ENCODE measurements at regions not wholly inside any gene's neighbourhood (a gene's known extent, or its start where the extent isn't known, plus 50 kb on each side); places are given as distances from the start of the nearest gene placed in this dataset.

GRCh38 chr3:84744130-84744529, 214.7 kb upstream of the CADM2 start:
- Histone ChIP-seq H3K9me3 (no peaks in the 10 kb centered on the region), H4K20me1 (ENCODE audit: insufficient read depth) (no peaks in the 10 kb centered on the region), H3F3A (replicated peaks; ENCODE audit: insufficient read depth) (no peaks in the 10 kb centered on the region), H3K4me3 (ENCODE audit: low read depth in 2 of 2, low read length in 1 of 2) (no peak overlapping the region), H3K9ac (no peak overlapping the region), H3K27ac (ENCODE audit: low read depth in 2 of 2, low read length in 1 of 2) (no peak overlapping the region), H3K36me3 (replicated peaks in 1 of 2; ENCODE audit: control insufficient read depth in 1 of 2, insufficient read depth in 2 of 2, low read length in 1 of 2) (no peaks in the 10 kb centered on the region), H3K9me2 (no peaks in the 10 kb centered on the region; the same call in 1 of the 2 replicates), H3K4me1 (ENCODE audit: control insufficient read depth in 1 of 2, insufficient read depth in 2 of 2, low read depth in 1 of 2, low read length in 1 of 2) (no peaks in the 10 kb centered on the region), H3K4me2 (no peak overlapping the region), H3K27me3 (ENCODE audit: insufficient read depth) (no peaks in the 10 kb centered on the region), H2AFZ (ENCODE audit: low read depth) (no peak overlapping the region), H3K79me2 (ENCODE audit: insufficient read depth) (no peaks in the 10 kb centered on the region)
- WGBS (ENCODE audit: low lambda C conversion rate): 0% methylated on average over 1 of the region's 1 CpG
- no peak for TF ChIP-seq USF1 (IDR thresholded peaks at IDR 0.05; ENCODE audit: borderline replicate concordance, low read depth)
- TF ChIP-seq MEF2A (IDR thresholded peaks at IDR 0.05; ENCODE audit: borderline replicate concordance, low read depth): no peak
- no peak for TF ChIP-seq TCF12 (IDR thresholded peaks at IDR 0.05)
- TF ChIP-seq, protein P1, sequence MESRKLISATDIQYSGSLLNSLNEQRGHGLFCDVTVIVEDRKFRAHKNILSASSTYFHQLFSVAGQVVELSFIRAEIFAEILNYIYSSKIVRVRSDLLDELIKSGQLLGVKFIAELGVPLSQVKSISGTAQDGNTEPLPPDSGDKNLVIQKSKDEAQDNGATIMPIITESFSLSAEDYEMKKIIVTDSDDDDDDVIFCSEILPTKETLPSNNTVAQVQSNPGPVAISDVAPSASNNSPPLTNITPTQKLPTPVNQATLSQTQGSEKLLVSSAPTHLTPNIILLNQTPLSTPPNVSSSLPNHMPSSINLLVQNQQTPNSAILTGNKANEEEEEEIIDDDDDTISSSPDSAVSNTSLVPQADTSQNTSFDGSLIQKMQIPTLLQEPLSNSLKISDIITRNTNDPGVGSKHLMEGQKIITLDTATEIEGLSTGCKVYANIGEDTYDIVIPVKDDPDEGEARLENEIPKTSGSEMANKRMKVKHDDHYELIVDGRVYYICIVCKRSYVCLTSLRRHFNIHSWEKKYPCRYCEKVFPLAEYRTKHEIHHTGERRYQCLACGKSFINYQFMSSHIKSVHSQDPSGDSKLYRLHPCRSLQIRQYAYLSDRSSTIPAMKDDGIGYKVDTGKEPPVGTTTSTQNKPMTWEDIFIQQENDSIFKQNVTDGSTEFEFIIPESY (IDR thresholded peaks at IDR 0.05; ENCODE audit: borderline replicate concordance, low read depth): no peak
- TF ChIP-seq, protein P2, sequence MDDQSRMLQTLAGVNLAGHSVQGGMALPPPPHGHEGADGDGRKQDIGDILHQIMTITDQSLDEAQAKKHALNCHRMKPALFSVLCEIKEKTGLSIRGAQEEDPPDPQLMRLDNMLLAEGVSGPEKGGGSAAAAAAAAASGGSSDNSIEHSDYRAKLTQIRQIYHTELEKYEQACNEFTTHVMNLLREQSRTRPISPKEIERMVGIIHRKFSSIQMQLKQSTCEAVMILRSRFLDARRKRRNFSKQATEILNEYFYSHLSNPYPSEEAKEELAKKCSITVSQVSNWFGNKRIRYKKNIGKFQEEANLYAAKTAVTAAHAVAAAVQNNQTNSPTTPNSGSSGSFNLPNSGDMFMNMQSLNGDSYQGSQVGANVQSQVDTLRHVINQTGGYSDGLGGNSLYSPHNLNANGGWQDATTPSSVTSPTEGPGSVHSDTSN (IDR thresholded peaks at IDR 0.05): no peak
- TF ChIP-seq CHD2 (IDR thresholded peaks at IDR 0.05; ENCODE audit: low read length, partially characterized antibody): no peak
- TF ChIP-seq RCOR1 (IDR thresholded peaks at IDR 0.05; ENCODE audit: low read length): no peak
- no peak for TF ChIP-seq NFIC (IDR thresholded peaks at IDR 0.05; ENCODE audit: borderline replicate concordance)
- TF ChIP-seq EZH2phosphoT487 (IDR thresholded peaks at IDR 0.05; ENCODE audit: borderline replicate concordance, low read depth): no peak
- no peak for TF ChIP-seq TAF1 (IDR thresholded peaks at IDR 0.05; ENCODE audit: borderline replicate concordance, low read depth, low read length)
- no peak for TF ChIP-seq ELF1 (IDR thresholded peaks at IDR 0.05)
- no peak for TF ChIP-seq FOXJ3 (CRISPR knock-in tag; IDR thresholded peaks at IDR 0.05)
- TF ChIP-seq RFX5 (IDR thresholded peaks at IDR 0.05; ENCODE audit: low read length): no peak
- TF ChIP-seq FOSL2 (IDR thresholded peaks at IDR 0.05; ENCODE audit: borderline replicate concordance, low read depth): no peak
- TF ChIP-seq, protein P3, sequence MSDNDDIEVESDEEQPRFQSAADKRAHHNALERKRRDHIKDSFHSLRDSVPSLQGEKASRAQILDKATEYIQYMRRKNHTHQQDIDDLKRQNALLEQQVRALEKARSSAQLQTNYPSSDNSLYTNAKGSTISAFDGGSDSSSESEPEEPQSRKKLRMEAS (IDR thresholded peaks at IDR 0.05; ENCODE audit: low read depth): no peak
- ChIA-PET POLR2A (no interaction called here), CTCF (no interaction called here)
- DNase-seq: no peak

DNA sequence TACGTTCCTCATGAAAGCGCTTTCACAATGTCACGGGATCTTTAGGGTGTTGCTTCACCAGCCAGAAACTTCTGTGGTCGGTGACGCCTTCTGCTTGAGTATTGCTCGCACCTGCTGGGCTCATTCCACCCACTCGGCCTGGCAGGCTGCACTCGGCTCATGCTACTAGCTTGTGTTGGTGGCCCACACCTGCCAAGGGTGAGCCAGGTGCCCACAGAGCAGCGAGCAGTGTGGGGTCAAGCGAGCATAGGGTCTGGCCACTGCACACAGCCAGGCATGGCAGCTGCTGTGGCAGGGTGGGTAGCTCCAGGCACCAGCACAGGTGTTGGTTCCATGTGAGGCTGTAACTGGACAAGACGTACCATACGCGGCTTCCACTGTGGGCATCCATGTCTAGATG, 202.9 kb upstream of the CADM2 start:
- H3K27ac ChIP-seq (ENCODE audit: low read depth in 2 of 2, low read length in 1 of 2): no peak overlapping the region
- ChIA-PET CTCF (no interaction called here), POLR2A (no interaction called here)
- no peaks in the 10 kb centered on the region for H3F3A ChIP-seq (replicated peaks; ENCODE audit: insufficient read depth)
- no peaks in the 10 kb centered on the region for H3K27me3 ChIP-seq (ENCODE audit: insufficient read depth)
- no peak overlapping the region for H3K9ac ChIP-seq
- H3K36me3 ChIP-seq (replicated peaks in 1 of 2; ENCODE audit: control insufficient read depth in 1 of 2, insufficient read depth in 2 of 2, low read length in 1 of 2): no peaks in the 10 kb centered on the region
- no peaks in the 10 kb centered on the region for H3K9me3 ChIP-seq
- no peak overlapping the region for H2AFZ ChIP-seq (ENCODE audit: low read depth)
- no peak overlapping the region for H3K4me2 ChIP-seq
- whole genome bisulfite sequencing (ENCODE audit: low lambda C conversion rate): 8% methylated on average over 13 of the region's 13 CpGs
- H3K9me2 ChIP-seq: no peaks in the 10 kb centered on the region
- H3K4me1 ChIP-seq (ENCODE audit: control insufficient read depth in 1 of 2, insufficient read depth in 2 of 2, low read depth in 1 of 2, low read length in 1 of 2): no peaks in the 10 kb centered on the region
- H3K79me2 ChIP-seq (ENCODE audit: insufficient read depth): no peaks in the 10 kb centered on the region
- H4K20me1 ChIP-seq (ENCODE audit: insufficient read depth): no peaks in the 10 kb centered on the region
- no peak overlapping the region for H3K4me3 ChIP-seq (ENCODE audit: low read depth in 2 of 2, low read length in 1 of 2)
- DNase-seq: no peak
- TF ChIP-seq, protein P4, sequence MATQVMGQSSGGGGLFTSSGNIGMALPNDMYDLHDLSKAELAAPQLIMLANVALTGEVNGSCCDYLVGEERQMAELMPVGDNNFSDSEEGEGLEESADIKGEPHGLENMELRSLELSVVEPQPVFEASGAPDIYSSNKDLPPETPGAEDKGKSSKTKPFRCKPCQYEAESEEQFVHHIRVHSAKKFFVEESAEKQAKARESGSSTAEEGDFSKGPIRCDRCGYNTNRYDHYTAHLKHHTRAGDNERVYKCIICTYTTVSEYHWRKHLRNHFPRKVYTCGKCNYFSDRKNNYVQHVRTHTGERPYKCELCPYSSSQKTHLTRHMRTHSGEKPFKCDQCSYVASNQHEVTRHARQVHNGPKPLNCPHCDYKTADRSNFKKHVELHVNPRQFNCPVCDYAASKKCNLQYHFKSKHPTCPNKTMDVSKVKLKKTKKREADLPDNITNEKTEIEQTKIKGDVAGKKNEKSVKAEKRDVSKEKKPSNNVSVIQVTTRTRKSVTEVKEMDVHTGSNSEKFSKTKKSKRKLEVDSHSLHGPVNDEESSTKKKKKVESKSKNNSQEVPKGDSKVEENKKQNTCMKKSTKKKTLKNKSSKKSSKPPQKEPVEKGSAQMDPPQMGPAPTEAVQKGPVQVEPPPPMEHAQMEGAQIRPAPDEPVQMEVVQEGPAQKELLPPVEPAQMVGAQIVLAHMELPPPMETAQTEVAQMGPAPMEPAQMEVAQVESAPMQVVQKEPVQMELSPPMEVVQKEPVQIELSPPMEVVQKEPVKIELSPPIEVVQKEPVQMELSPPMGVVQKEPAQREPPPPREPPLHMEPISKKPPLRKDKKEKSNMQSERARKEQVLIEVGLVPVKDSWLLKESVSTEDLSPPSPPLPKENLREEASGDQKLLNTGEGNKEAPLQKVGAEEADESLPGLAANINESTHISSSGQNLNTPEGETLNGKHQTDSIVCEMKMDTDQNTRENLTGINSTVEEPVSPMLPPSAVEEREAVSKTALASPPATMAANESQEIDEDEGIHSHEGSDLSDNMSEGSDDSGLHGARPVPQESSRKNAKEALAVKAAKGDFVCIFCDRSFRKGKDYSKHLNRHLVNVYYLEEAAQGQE (IDR thresholded peaks at IDR 0.05; ENCODE audit: low read depth, low read length): no peak
- TF ChIP-seq RXRA (IDR thresholded peaks at IDR 0.05; ENCODE audit: borderline replicate concordance, low read depth): no peak
- no peak for TF ChIP-seq FOXM1 (IDR thresholded peaks at IDR 0.05; ENCODE audit: low read depth)
- no peak for TF ChIP-seq TAF1 (IDR thresholded peaks at IDR 0.05; ENCODE audit: borderline replicate concordance, low read depth, low read length)
- TF ChIP-seq USF1 (IDR thresholded peaks at IDR 0.05; ENCODE audit: borderline replicate concordance, low read depth): no peak
- no peak for TF ChIP-seq NFIC (IDR thresholded peaks at IDR 0.05; ENCODE audit: borderline replicate concordance)
- no peak for TF ChIP-seq MXI1 (IDR thresholded peaks at IDR 0.05; ENCODE audit: low read depth, low read length)
- no peak for TF ChIP-seq EZH2phosphoT487 (IDR thresholded peaks at IDR 0.05; ENCODE audit: borderline replicate concordance, low read depth)
- no peak for TF ChIP-seq RAD21 (IDR thresholded peaks at IDR 0.05; ENCODE audit: low read length)
